Lung (tissue), 11 donors: ENCODE measurements at regions not wholly inside any gene's neighbourhood (a gene's known extent, or its start where the extent isn't known, plus 50 kb on each side); places are given as distances from the start of the nearest gene placed in this dataset.

Experiments used
- ATAC-seq: fragments of 200-7000 bp; cut with Tn5 transposase; one replicate; pipeline ENCODE4 v1.9.1; 2020; ENCODE audit warnings: moderate number of reproducible peaks; ENCODE audit not compliant: insufficient read depth, low FRiP score
- DNase-seq, 3 donors: peaks; one replicate each; pipeline ENCODE4 v3.0.0-alpha.2; 2013 to 2017
- H3K27ac ChIP-seq, 2 donors: one replicate each; pipeline ENCODE4 v1.5.1; 2013; ENCODE audit warnings: mild to moderate bottlenecking in 2 of 2, moderate library complexity in 2 of 2, control low read depth in 1 of 2, inconsistent platforms in 1 of 2, low read depth in 1 of 2, low read length in 1 of 2
- H3K27me3 ChIP-seq, 3 donors: one replicate each; pipeline ENCODE4 v1.5.1; 2013; ENCODE audit warnings: low read length in 2 of 3; ENCODE audit not compliant: control insufficient read depth in 3 of 3, insufficient read depth in 3 of 3
- H3K36me3 ChIP-seq, 4 donors: one replicate each; pipeline ENCODE4 v1.5.1; 2013; ENCODE audit warnings: low read length in 4 of 4, mild to moderate bottlenecking in 1 of 4, moderate library complexity in 1 of 4; ENCODE audit not compliant: control insufficient read depth in 4 of 4, insufficient read depth in 4 of 4
- H3K4me1 ChIP-seq, 5 donors: one replicate each; pipeline ENCODE4 v1.5.1; 2013; ENCODE audit warnings: low read length in 5 of 5, mild to moderate bottlenecking in 2 of 5, moderate library complexity in 1 of 5; ENCODE audit not compliant: control insufficient read depth in 5 of 5, insufficient read depth in 5 of 5
- H3K4me3 ChIP-seq: one replicate; pipeline ENCODE4 v1.5.1; 2013; ENCODE audit warnings: mild to moderate bottlenecking, control low read depth, moderate library complexity
- H3K9ac ChIP-seq, 2 donors: one replicate each; pipeline ENCODE4 v1.5.1; 2013; ENCODE audit warnings: low read length in 2 of 2, control low read depth in 1 of 2; ENCODE audit not compliant: insufficient read depth in 1 of 2
- H3K9me3 ChIP-seq, 4 donors: one replicate each; pipeline ENCODE4 v1.5.1; 2013; ENCODE audit warnings: low read length in 3 of 4, mild to moderate bottlenecking in 1 of 4, moderate library complexity in 1 of 4; ENCODE audit not compliant: control insufficient read depth in 4 of 4, insufficient read depth in 3 of 4
- WGBS, 2 donors: extraction: QIAGEN DNeasy Blood & Tissue Kit; methylation state at CpG; one replicate each; pipeline ENCODE4 v1.1.7; 2013; 5-methylcytosine and 5-hydroxymethylcytosine counted together
- TF ChIP-seq, protein P1 (sequence below): IDR thresholded peaks from 2 replicates; pipeline ENCODE4 v1.5.1; 2012; ENCODE audit warnings: mild to moderate bottlenecking; ENCODE audit errors: control extremely low read depth, extremely low read depth
- donor health status: control.
- donor health status: control.
- donor health status: Bipolar disorder and iron deficiency.
- donor health status: healthy.
- donor health status: DM: yes; HTN: yes; CAD: no.

DNA sequence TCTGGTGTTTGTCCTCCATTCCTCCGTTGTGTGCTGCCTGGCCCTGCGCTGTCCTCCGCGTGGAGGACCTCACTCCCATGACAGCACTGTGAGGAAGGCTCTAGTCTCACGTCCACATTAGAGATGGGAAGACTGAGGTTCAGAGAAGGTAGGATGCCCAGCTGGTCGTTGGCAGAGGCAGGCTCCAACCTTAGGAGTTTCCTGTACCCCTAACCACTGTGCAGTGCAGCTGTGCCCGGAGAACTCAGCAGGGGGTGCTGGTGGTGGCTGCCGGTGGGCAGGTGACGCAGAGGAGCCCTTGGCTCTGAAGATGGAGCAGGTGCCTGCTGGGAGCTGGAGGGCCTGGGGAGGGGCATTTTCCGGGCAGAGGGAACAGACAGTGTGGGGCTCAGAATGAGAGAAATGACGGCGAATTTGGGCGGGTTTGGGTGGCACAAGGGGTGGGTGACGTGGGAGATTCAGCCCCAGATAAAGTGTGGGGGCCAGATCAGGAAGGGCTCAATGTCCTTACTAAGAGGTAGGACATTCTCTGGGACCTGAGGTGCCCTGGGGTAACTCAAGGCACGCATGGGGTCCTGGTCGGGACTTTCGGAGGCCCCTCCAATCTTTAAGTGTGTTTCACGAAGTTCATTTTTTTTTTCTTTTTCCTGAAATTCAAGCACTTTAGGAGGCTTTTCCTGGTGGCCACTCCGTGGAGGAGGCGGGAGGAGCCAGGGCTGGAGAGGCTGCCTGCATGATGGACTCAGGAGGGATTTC is 535.0 kb downstream of the TBC1D22A start:
- no peak overlapping the region for H3K27ac ChIP-seq
- no peak overlapping the region for H3K9ac ChIP-seq
- 83 to 87% methylated on average over 20 of the region's 20 CpGs for WGBS, 2 donors
- peaks cover 0 to 2% (median 0%) of the 10 kb centered on the region in 4 donors for H3K9me3 ChIP-seq
- peaks cover 0 to 3% (median 0%) of the 10 kb centered on the region in 5 donors for H3K4me1 ChIP-seq
- H3K4me3 ChIP-seq: no peak overlapping the region
- no peaks in the 10 kb centered on the region for H3K27me3 ChIP-seq
- ATAC-seq (no peak), DNase-seq (no peak)
- H3K36me3 ChIP-seq: no peaks in the 10 kb centered on the region
- TF ChIP-seq, protein P1, sequence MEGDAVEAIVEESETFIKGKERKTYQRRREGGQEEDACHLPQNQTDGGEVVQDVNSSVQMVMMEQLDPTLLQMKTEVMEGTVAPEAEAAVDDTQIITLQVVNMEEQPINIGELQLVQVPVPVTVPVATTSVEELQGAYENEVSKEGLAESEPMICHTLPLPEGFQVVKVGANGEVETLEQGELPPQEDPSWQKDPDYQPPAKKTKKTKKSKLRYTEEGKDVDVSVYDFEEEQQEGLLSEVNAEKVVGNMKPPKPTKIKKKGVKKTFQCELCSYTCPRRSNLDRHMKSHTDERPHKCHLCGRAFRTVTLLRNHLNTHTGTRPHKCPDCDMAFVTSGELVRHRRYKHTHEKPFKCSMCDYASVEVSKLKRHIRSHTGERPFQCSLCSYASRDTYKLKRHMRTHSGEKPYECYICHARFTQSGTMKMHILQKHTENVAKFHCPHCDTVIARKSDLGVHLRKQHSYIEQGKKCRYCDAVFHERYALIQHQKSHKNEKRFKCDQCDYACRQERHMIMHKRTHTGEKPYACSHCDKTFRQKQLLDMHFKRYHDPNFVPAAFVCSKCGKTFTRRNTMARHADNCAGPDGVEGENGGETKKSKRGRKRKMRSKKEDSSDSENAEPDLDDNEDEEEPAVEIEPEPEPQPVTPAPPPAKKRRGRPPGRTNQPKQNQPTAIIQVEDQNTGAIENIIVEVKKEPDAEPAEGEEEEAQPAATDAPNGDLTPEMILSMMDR: no peak

DNA sequence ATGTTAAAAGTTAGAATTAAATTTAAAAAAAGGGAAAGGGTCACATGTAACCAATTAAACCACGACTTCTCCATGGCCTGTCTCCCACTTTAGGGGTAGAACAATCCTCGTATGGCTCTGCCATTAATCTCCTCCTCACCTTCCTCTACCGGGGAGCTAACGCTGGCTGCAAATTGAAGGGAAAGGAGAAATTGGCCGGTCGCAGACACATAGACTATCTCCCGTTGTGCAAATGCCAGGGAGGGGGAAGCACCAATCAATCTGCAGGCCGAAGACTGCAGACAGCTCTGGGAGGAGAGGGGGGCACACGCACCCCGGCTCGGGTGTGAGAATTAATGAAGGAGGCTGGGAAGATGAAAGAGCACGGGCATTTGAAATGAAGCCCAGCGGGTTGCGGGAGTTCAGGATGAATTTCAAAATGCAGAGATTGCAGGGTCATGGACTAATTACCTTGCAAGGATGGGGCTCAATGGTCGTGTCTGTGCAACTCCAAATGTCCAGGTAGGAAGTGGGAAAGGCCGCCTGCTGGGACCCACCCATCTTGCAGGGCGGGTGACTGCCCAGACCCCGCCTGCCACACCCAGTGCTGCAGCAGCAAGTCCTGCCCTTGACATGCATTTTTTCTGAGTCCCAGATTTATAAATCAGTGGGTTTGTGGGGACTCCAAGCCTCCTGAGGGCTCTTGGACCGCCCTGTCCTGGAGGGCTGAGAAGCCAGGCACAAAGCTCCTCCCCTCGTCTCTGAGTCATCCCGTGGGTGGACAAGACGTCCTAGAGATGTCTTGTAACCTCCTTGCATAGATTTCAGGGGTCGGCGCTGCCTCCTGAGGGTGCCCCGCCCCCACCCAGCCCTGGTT is 534.2 kb downstream of the TBC1D22A start:
- no peaks in the 10 kb centered on the region for H3K27me3 ChIP-seq
- no peak overlapping the region for H3K9ac ChIP-seq
- ATAC-seq (no peak), DNase-seq (no peak)
- H3K4me1 ChIP-seq: peaks cover 0 to 7% (median 0%) of the 10 kb centered on the region in 5 donors
- 58 to 71% methylated on average over 25 of the region's 25 CpGs for WGBS, 2 donors
- no peak overlapping the region for H3K4me3 ChIP-seq
- TF ChIP-seq, protein P1: no peak
- no peaks in the 10 kb centered on the region for H3K36me3 ChIP-seq
- peaks cover 0 to 2% (median 0%) of the 10 kb centered on the region in 4 donors for H3K9me3 ChIP-seq
- H3K27ac ChIP-seq: no peak overlapping the region

DNA sequence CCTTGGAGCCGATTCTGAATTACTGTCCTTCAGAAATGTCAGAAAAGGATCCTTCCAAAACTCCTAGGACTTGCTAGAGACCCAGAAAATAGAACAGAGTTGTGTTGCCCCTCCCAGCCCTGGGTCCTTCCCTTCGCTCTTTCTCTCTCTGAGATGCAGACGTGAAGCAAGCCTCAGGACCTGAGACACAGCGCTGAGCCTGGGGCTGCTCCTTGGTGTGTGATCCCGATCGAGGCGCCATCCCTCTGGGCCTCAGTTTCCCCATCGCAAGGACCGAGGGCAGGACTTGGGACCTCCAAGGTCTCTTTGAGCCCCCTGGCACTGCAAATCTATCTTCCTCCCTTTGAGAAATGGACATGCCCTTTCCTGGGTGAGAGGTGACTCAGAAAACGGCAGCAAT is 533.5 kb downstream of the TBC1D22A start:
- H3K4me1 ChIP-seq: peaks cover 0 to 7% (median 0%) of the 10 kb centered on the region in 5 donors
- 83 to 87% methylated on average over 10 of the region's 10 CpGs for WGBS, 2 donors
- no peak overlapping the region for H3K9ac ChIP-seq
- DNase-seq (no peak), ATAC-seq (no peak)
- no peaks in the 10 kb centered on the region for H3K36me3 ChIP-seq
- H3K27me3 ChIP-seq: no peaks in the 10 kb centered on the region
- no peak overlapping the region for H3K27ac ChIP-seq
- peaks cover 0 to 2% (median 0%) of the 10 kb centered on the region in 4 donors for H3K9me3 ChIP-seq
- TF ChIP-seq, protein P1: no peak
- H3K4me3 ChIP-seq: no peak overlapping the region
